Stomach smooth muscle (tissue), 2 donors: ENCODE measurements at regions not wholly inside any gene's neighbourhood (a gene's known extent, or its start where the extent isn't known, plus 50 kb on each side); places are given as distances from the start of the nearest gene placed in this dataset.

Experiments
- H3K27ac ChIP-seq: one replicate; pipeline ENCODE4 v1.7.0; 2013; ENCODE audit warnings: mild to moderate bottlenecking, low read length, inconsistent platforms
- H3K27me3 ChIP-seq, 2 donors: one replicate each; pipeline ENCODE4 v1.7.0; 2013; ENCODE audit warnings: low read length in 2 of 2; ENCODE audit not compliant: insufficient read depth in 2 of 2, control insufficient read depth in 1 of 2
- H3K36me3 ChIP-seq, 2 donors: one replicate each; pipeline ENCODE4 v1.7.0; 2013; ENCODE audit warnings: low read length in 2 of 2; ENCODE audit not compliant: control insufficient read depth in 2 of 2, insufficient read depth in 2 of 2
- H3K4me1 ChIP-seq: one replicate; pipeline ENCODE4 v1.7.0; 2013; ENCODE audit warnings: low read length; ENCODE audit not compliant: control insufficient read depth, insufficient read depth
- H3K4me3 ChIP-seq, 2 donors: one replicate each; pipeline ENCODE4 v1.7.0; 2013; ENCODE audit warnings: low read length in 2 of 2
- H3K9ac ChIP-seq, 2 donors: one replicate each; pipeline ENCODE4 v1.7.0; 2013; ENCODE audit warnings: low read length in 2 of 2, mild to moderate bottlenecking in 1 of 2
- H3K9me3 ChIP-seq, 2 donors: one replicate each; pipeline ENCODE4 v1.7.0; 2013; ENCODE audit warnings: low read length in 2 of 2; ENCODE audit not compliant: control insufficient read depth in 2 of 2
- donor health status: healthy.
- donor health status: Pancreatic carcinoma.

DNA sequence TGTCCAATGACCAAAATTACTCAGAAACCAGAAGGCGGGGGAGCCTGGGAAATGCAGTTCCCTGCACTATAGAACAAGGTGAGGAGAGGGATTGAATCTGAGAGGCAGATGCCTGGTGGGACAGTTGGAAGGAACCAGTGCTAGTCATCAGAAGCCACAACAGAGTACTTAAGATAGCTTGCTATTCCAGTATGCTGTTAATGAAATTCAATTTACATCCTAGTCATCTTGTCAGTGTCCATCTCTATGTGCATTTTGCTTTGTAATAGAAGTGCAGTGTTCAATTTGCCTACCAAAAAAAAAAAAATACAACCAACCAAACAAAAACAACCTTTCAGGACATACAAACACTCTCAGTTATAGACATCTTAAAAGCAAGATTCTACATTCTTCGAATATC lies 679.1 kb upstream of the CPEB2 start:
- Histone ChIP-seq H3K36me3 (no peaks in the 10 kb centered on the region), H3K27ac (no peak overlapping the region), H3K4me3 (no peak overlapping the region), H3K27me3 (no peaks in the 10 kb centered on the region), H3K9ac (no peak overlapping the region), H3K4me1 (no peaks in the 10 kb centered on the region), H3K9me3 (no peaks in the 10 kb centered on the region)

- Histone ChIP-seq H3K4me3 (no peak overlapping the region), H3K36me3 (no peaks in the 10 kb centered on the region), H3K27ac (no peak overlapping the region), H3K4me1 (no peaks in the 10 kb centered on the region), H3K9me3 (no peaks in the 10 kb centered on the region), H3K9ac (no peak overlapping the region), H3K27me3 (no peaks in the 10 kb centered on the region)
Observed at GRCh38 chr4:14329228-14329627, 673.1 kb upstream of the CPEB2 start.

DNA sequence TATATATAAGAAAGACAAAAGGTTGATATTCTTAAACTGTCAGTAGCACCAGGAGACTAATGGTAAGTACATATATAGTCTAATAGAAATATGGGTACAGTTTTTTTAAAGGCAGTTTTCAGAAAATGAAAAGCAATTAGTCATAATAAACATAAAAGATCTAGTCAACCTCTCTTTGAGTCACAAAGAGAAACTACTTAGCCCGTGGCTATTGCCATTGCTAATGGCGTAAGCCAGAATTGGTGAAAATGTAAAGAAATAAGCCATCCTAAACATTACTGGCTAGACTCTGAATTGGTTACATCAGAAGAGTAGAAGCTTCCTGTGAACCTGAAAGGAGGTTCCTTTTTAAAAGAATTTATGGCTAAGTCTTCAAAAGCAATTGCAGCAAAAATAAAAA lies 668.7 kb upstream of the CPEB2 start:
- Histone ChIP-seq H3K9ac (no peak overlapping the region), H3K4me1 (no peaks in the 10 kb centered on the region), H3K27ac (no peak overlapping the region), H3K4me3 (no peak overlapping the region), H3K27me3 (no peaks in the 10 kb centered on the region), H3K36me3 (no peaks in the 10 kb centered on the region), H3K9me3 (no peaks in the 10 kb centered on the region)

DNA sequence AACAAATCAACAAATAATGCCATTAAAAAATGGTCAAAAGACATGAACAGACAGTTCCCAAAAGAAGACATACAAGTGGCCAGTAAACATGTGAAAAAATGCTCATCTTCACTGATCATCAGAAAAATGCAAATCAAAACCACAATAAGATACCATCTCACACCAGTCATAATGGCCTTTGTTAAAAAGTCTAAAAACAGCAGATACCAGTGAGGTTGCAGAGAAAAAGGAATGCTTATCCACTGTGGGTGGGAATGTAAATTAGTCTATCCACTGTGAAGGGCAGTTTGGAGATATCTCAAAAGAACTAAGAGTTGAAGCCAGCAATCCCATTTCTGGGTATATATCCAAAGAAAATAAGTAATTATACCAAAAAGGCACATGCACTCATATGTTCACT lies 668.1 kb upstream of the CPEB2 start:
- H3K27me3 ChIP-seq = no peaks in the 10 kb centered on the region
- no peak overlapping the region for H3K9ac ChIP-seq
- H3K27ac ChIP-seq = no peak overlapping the region
- no peaks in the 10 kb centered on the region for H3K4me1 ChIP-seq
- H3K9me3 ChIP-seq = no peaks in the 10 kb centered on the region
- no peaks in the 10 kb centered on the region for H3K36me3 ChIP-seq
- no peak overlapping the region for H3K4me3 ChIP-seq

GRCh38 chr4:14335872-14336271 lies 666.4 kb upstream of the CPEB2 start:
- no peaks in the 10 kb centered on the region for H3K36me3 ChIP-seq
- no peak overlapping the region for H3K4me3 ChIP-seq
- no peak overlapping the region for H3K9ac ChIP-seq
- H3K27me3 ChIP-seq = no peaks in the 10 kb centered on the region
- no peak overlapping the region for H3K27ac ChIP-seq
- H3K4me1 ChIP-seq = no peaks in the 10 kb centered on the region
- H3K9me3 ChIP-seq = no peaks in the 10 kb centered on the region

GRCh38 chr4:14336656-14337055 lies 665.6 kb upstream of the CPEB2 start:
- Histone ChIP-seq H3K9ac (no peak overlapping the region), H3K27me3 (no peaks in the 10 kb centered on the region), H3K4me3 (no peak overlapping the region), H3K36me3 (no peaks in the 10 kb centered on the region), H3K4me1 (no peaks in the 10 kb centered on the region), H3K27ac (no peak overlapping the region), H3K9me3 (no peaks in the 10 kb centered on the region)

DNA sequence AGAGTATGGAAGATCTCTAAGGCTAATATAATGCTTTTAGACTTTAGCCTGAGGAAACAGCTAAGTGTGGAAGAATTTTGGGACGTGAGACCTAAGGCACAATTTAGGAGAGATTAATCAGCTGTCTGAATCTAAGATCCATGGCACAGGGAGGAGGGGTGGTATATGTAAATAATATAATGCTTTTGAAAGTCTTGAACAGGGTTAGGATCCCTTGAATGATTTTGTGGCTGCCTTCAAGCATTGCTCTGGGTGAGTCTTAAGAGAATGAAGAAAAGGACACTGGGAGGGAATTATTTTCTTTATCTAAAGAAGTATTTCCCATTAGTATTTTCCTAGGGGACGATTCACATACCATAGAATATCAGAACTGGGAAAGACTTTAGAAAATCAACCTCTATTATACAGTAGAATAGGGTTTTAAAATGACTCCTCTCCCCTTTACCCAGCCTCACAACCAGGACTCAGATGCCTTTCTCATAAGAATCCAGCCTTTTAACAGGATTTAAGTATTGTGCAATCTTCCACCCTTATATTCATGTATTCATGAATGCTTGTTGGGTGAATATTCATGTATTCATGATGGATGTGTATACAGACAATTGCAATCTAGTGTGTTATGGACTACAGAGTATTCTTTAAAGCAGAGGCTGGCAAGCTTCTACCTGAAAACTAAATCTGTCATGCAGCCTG lies 664.2 kb upstream of the CPEB2 start:
- Histone ChIP-seq H3K4me3 (no peak overlapping the region), H3K27ac (no peak overlapping the region)

GRCh38 chr4:14338585-14339265 lies 663.6 kb upstream of the CPEB2 start:
- Histone ChIP-seq H3K27ac (no peak overlapping the region), H3K9ac (no peak overlapping the region), H3K9me3 (no peaks in the 10 kb centered on the region), H3K4me1 (no peaks in the 10 kb centered on the region), H3K27me3 (no peaks in the 10 kb centered on the region), H3K36me3 (no peaks in the 10 kb centered on the region), H3K4me3 (no peak overlapping the region)

More for the DNA sequence above, 664.2 kb upstream of the CPEB2 start:
- H3K36me3 ChIP-seq = no peaks in the 10 kb centered on the region
- H3K27me3 ChIP-seq = no peaks in the 10 kb centered on the region
- no peaks in the 10 kb centered on the region for H3K4me1 ChIP-seq
- no peaks in the 10 kb centered on the region for H3K9me3 ChIP-seq
- no peak overlapping the region for H3K9ac ChIP-seq

- H3K9ac ChIP-seq = no peak overlapping the region
- no peaks in the 10 kb centered on the region for H3K9me3 ChIP-seq
- H3K27ac ChIP-seq = no peak overlapping the region
- H3K4me1 ChIP-seq = no peaks in the 10 kb centered on the region
- H3K36me3 ChIP-seq = no peaks in the 10 kb centered on the region
- H3K4me3 ChIP-seq = no peak overlapping the region
- H3K27me3 ChIP-seq = no peaks in the 10 kb centered on the region
Observed at GRCh38 chr4:14339715-14340114, 662.6 kb upstream of the CPEB2 start.

- Histone ChIP-seq H3K4me3 (no peak overlapping the region), H3K4me1 (no peaks in the 10 kb centered on the region), H3K27ac (no peak overlapping the region), H3K36me3 (no peaks in the 10 kb centered on the region), H3K9ac (no peak overlapping the region), H3K9me3 (no peaks in the 10 kb centered on the region), H3K27me3 (no peaks in the 10 kb centered on the region)
Observed at GRCh38 chr4:14340321-14340720, 662.0 kb upstream of the CPEB2 start.

DNA sequence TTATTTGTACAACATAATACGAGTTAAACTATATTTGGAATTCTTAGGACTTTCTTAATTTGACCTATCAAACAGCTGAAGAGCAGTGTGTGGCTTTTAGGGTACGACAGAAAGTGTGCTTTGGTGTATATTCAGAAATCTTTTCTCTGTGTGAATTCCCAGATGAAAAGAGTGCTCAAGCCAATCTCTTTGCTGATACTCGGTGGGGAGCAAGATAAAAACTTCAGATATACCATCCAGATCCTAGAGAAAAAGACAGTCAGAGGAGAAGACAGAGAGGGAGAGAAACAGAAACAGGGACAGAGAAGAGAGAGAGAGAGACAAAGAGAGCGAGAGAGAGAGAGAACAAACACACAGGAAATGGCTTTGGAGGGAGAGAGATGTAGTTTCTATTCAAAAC lies 658.3 kb upstream of the CPEB2 start:
- H3K4me3 ChIP-seq = no peak overlapping the region
- no peaks in the 10 kb centered on the region for H3K9me3 ChIP-seq
- no peak overlapping the region for H3K27ac ChIP-seq
- no peaks in the 10 kb centered on the region for H3K27me3 ChIP-seq
- H3K4me1 ChIP-seq = no peaks in the 10 kb centered on the region
- no peak overlapping the region for H3K9ac ChIP-seq
- no peaks in the 10 kb centered on the region for H3K36me3 ChIP-seq
